CD14-positive monocyte (primary cell): ENCODE measurements at regions not wholly inside any gene's neighbourhood (a gene's known extent, or its start where the extent isn't known, plus 50 kb on each side); places are given as distances from the start of the nearest gene placed in this dataset.

ENCODE experiments used
- DNase-seq, 3 donors: peaks; one replicate each; pipeline ENCODE4 v3.0.0-alpha.2; 2011 to 2022
- H2AFZ ChIP-seq: 2 replicates; pipeline ENCODE4 v1.6.0; 2012; ENCODE audit warnings: mild to moderate bottlenecking, low read depth, low read length, inconsistent platforms; ENCODE audit not compliant: insufficient read depth, poor library complexity, severe bottlenecking
- H3K27ac ChIP-seq, 2 donors: 1 replicate in 1 of 2; 2 replicates in 1 of 2; pipeline ENCODE4 v1.5.1; 2012 to 2013; ENCODE audit warnings: low read length in 2 of 2, control low read depth in 1 of 2, inconsistent platforms in 1 of 2, low read depth in 1 of 2, mild to moderate bottlenecking in 1 of 2
- H3K27me3 ChIP-seq, 2 donors: one replicate each; pipeline versions ENCODE4 v1.6.0 to v1.6.1; 2011 to 2013; ENCODE audit warnings: low read length in 2 of 2; ENCODE audit not compliant: control insufficient read depth in 2 of 2, insufficient read depth in 2 of 2
- H3K36me3 ChIP-seq, 2 donors: replicated peaks in 1 of 2; 1 replicate in 1 of 2; 2 replicates in 1 of 2; pipeline versions ENCODE4 v1.5.1 to v1.6.1; 2012 to 2013; ENCODE audit warnings: low read length in 2 of 2, control low read depth in 1 of 2, inconsistent platforms in 1 of 2, mild to moderate bottlenecking in 1 of 2; ENCODE audit not compliant: insufficient read depth in 2 of 2, control insufficient read depth in 1 of 2
- H3K4me1 ChIP-seq, 2 donors: 1 replicate in 1 of 2; 2 replicates in 1 of 2; pipeline versions ENCODE4 v1.5.1 to v1.6.1; 2012 to 2013; ENCODE audit warnings: low read length in 2 of 2, control low read depth in 1 of 2, inconsistent platforms in 1 of 2, mild to moderate bottlenecking in 1 of 2, moderate library complexity in 1 of 2; ENCODE audit not compliant: insufficient read depth in 2 of 2, control insufficient read depth in 1 of 2
- H3K4me2 ChIP-seq: replicated peaks from 2 replicates; pipeline ENCODE3; 2012; ENCODE audit warnings: low read length, moderate library complexity, mild to moderate bottlenecking; ENCODE audit not compliant: poor library complexity, severe bottlenecking; ENCODE audit errors: extremely low read depth
- H3K4me3 ChIP-seq, 3 experiments: fragments of 200-600 bp in 1 of 3; sonication (generic) in 1 of 3; replicated peaks in 1 of 3; 1 replicate in 2 of 3; 2 replicates in 1 of 3; pipeline ENCODE4 v1.5.1; 2011 to 2013; ENCODE audit warnings: low read length in 3 of 3, mild to moderate bottlenecking in 3 of 3, control low read depth in 2 of 3, low read depth in 2 of 3, inconsistent platforms in 1 of 3, moderate library complexity in 1 of 3
- H3K79me2 ChIP-seq: 2 replicates; pipeline ENCODE4 v1.6.0; 2012; ENCODE audit warnings: mild to moderate bottlenecking, control low read depth, inconsistent platforms, low read length, moderate library complexity; ENCODE audit not compliant: insufficient read depth
- H3K9ac ChIP-seq: 2 replicates; pipeline ENCODE4 v1.6.0; 2017; ENCODE audit warnings: low read length, mild to moderate bottlenecking; ENCODE audit not compliant: insufficient read depth, poor library complexity, severe bottlenecking
- H3K9me3 ChIP-seq, 2 donors: replicated peaks in 1 of 2; 1 replicate in 1 of 2; 2 replicates in 1 of 2; pipeline versions ENCODE4 v1.5.1 to v1.6.1; 2012 to 2013; ENCODE audit warnings: low read length in 2 of 2, control low read depth in 1 of 2; ENCODE audit not compliant: control insufficient read depth in 1 of 2, insufficient read depth in 1 of 2
- H4K20me1 ChIP-seq: 2 replicates; pipeline ENCODE4 v1.6.0; 2012; ENCODE audit warnings: mild to moderate bottlenecking, low read length, control low read depth, moderate library complexity; ENCODE audit not compliant: insufficient read depth
- H3K27ac Mint-ChIP-seq, 7 donors: one replicate each; pipeline ENCODE4 v1.8.0; 2020; ENCODE audit warnings: mild to moderate bottlenecking in 7 of 7, mixed read lengths in 7 of 7, moderate library complexity in 6 of 7, inconsistent platforms in 2 of 7
- H3K27me3 Mint-ChIP-seq, 3 donors: one replicate each; pipeline ENCODE4 v1.8.0; 2021 to 2022; ENCODE audit warnings: low read depth in 3 of 3, mild to moderate bottlenecking in 3 of 3, mixed read lengths in 3 of 3, moderate library complexity in 3 of 3, inconsistent platforms in 1 of 3
- H3K36me3 Mint-ChIP-seq, 2 donors: one replicate each; pipeline ENCODE4 v1.8.0; 2020; ENCODE audit warnings: mixed read lengths in 2 of 2, inconsistent platforms in 1 of 2, mild to moderate bottlenecking in 1 of 2
- H3K4me1 Mint-ChIP-seq: one replicate; pipeline ENCODE4 v1.8.0; 2020; ENCODE audit warnings: mild to moderate bottlenecking, mixed read lengths
- H3K4me3 Mint-ChIP-seq, 2 donors: one replicate each; pipeline ENCODE4 v1.8.0; 2020; ENCODE audit warnings: mild to moderate bottlenecking in 2 of 2, mixed read lengths in 2 of 2, moderate library complexity in 1 of 2
- H3K9me3 Mint-ChIP-seq, 7 donors: one replicate each; pipeline ENCODE4 v1.8.0; 2020 to 2022; ENCODE audit warnings: mixed read lengths in 7 of 7, mild to moderate bottlenecking in 6 of 7, moderate library complexity in 6 of 7, inconsistent platforms in 2 of 7
- WGBS: methylation state at CpG from one replicate; pipeline ENCODE4 v1.1.5; 2013; ENCODE audit warnings: missing lambda C conversion rate; ENCODE audit not compliant: insufficient coverage; 5-methylcytosine and 5-hydroxymethylcytosine counted together
- intact Hi-C, 2 donors: fragments of 100-400 bp; cut with micrococcal nuclease; formaldehyde crosslinking; loops; one replicate each; pipeline versions ENCODE4 v1.15.0 to v1.15.1; 2023
- TF ChIP-seq, protein P1 (sequence below): fragments of 200-600 bp; IDR thresholded peaks from one replicate; pipeline ENCODE4 v1.8.0; 2022; ENCODE audit warnings: antibody characterized with exemption, mild to moderate bottlenecking

DNA sequence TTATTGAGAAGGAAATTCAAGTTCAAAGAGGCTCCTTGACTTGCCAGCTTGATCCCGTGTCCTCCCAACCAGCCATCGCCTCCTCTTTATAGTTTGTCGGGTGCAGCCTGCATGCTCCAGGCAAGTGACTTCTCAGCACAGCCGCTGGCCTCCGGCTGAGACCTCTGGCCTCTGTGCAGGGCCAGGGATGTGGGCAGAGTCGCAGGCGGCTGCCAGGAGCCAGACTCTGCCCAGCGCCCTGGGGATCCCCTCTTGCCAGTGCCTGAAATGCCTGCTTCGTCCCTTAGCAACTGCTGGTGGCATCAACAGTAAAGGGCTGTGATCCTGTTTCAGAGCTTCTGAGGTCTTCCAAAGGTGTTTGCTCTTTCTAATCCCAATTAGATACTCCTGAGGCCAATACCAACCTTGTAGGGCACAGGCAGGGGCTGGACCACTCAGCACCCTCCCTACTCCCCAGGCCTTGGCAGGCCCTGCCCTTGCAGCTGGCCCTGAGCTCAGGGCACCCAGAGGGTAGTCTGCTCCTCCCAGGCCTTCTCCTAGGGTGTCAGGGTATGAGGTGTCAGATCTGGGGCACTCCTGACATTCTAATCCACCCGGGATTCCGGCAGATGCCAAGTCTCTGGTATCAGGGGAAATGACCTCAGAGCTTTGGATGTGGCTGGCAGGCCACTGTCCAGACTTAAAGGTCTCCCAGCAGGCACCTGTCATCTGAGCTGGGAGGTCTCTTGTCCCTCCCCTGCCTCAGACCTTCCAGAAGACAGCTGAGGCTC is 68.0 kb upstream of the SIAH1 start:
- Histone ChIP-seq H3K27me3 (no peaks in the 10 kb centered on the region), H3K4me1 (peaks cover 13 to 16% of the 10 kb centered on the region in 2 donors), H3K4me3 (no peak overlapping the region), H3K27ac (no peak overlapping the region), H3K36me3 (no peaks in the 10 kb centered on the region), H2AFZ (no peak overlapping the region), H4K20me1 (no peaks in the 10 kb centered on the region), H3K79me2 (no peaks in the 10 kb centered on the region), H3K9ac (no peak overlapping the region), H3K9me3 (no peaks in the 10 kb centered on the region), H3K4me2 (no peak overlapping the region)
- Mint-ChIP-seq H3K4me1 (peaks cover 15% of the 10 kb centered on the region), H3K27me3 (peaks cover 1 to 5% (median 4%) of the 10 kb centered on the region in 3 donors), H3K9me3 (no peaks in the 10 kb centered on the region), H3K27ac (peak overlapping the region in 1 of 7 donors; percentile 68), H3K4me3 (no peak overlapping the region), H3K36me3 (no peaks in the 10 kb centered on the region)
- intact Hi-C loops: no loop called here
- TF ChIP-seq, protein P1, sequence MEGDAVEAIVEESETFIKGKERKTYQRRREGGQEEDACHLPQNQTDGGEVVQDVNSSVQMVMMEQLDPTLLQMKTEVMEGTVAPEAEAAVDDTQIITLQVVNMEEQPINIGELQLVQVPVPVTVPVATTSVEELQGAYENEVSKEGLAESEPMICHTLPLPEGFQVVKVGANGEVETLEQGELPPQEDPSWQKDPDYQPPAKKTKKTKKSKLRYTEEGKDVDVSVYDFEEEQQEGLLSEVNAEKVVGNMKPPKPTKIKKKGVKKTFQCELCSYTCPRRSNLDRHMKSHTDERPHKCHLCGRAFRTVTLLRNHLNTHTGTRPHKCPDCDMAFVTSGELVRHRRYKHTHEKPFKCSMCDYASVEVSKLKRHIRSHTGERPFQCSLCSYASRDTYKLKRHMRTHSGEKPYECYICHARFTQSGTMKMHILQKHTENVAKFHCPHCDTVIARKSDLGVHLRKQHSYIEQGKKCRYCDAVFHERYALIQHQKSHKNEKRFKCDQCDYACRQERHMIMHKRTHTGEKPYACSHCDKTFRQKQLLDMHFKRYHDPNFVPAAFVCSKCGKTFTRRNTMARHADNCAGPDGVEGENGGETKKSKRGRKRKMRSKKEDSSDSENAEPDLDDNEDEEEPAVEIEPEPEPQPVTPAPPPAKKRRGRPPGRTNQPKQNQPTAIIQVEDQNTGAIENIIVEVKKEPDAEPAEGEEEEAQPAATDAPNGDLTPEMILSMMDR: no peak
- WGBS: 98% methylated on average over 11 of the region's 11 CpGs
- no peak for DNase-seq

DNA sequence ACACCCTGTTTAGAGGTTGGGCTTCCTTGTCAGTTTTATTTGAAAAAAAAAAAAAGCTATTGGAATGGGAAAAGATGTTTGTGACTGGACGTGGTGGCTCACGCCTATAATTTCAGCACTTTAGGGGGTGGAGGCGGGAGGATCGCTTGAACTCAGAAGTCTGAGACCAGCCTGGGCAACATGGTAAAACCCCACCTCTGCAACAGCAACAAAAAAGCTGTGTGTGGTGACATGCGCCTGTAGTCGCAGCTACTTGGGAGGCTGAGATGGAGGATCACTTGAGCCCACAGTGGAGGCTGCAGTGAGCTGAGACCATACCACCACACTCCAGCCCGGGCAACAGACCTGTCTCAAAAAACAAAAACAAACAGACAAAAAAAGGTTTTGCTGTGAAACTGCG is 66.1 kb upstream of the SIAH1 start:
- intact Hi-C loops: no loop called here
- H3K4me1 Mint-ChIP-seq: peaks cover 7% of the 10 kb centered on the region

More for the DNA sequence above, 66.1 kb upstream of the SIAH1 start:
- TF ChIP-seq, protein P1: no peak
- no peak overlapping the region for H3K4me3 ChIP-seq
- H3K9me3 ChIP-seq: no peaks in the 10 kb centered on the region
- no peaks in the 10 kb centered on the region for H3K36me3 Mint-ChIP-seq
- H2AFZ ChIP-seq: no peak overlapping the region
- no peaks in the 10 kb centered on the region for H3K9me3 Mint-ChIP-seq
- H3K27me3 Mint-ChIP-seq: peaks cover under 1 to 4% (median 3%) of the 10 kb centered on the region in 3 donors
- H3K27ac Mint-ChIP-seq: no peak overlapping the region
- H3K79me2 ChIP-seq: no peaks in the 10 kb centered on the region
- H3K4me2 ChIP-seq: no peak overlapping the region
- no peak for DNase-seq
- H3K27ac ChIP-seq: no peak overlapping the region
- no peaks in the 10 kb centered on the region for H3K27me3 ChIP-seq
- no peak overlapping the region for H3K4me3 Mint-ChIP-seq
- H3K36me3 ChIP-seq: no peaks in the 10 kb centered on the region
- no peak overlapping the region for H3K9ac ChIP-seq
- H4K20me1 ChIP-seq: no peaks in the 10 kb centered on the region
- H3K4me1 ChIP-seq: peaks cover 7% of the 10 kb centered on the region in 2 donors
- WGBS: 90% methylated on average over 1 of the region's 8 CpGs
